Heart right ventricle (tissue), 16 donors: ENCODE measurements at regions not wholly inside any gene's neighbourhood (a gene's known extent, or its start where the extent isn't known, plus 50 kb on each side); places are given as distances from the start of the nearest gene placed in this dataset.
"Not testable (repeated sequence)": the region's sequence is repeated elsewhere in the genome, so short reads cannot be mapped to it uniquely, and the experiment has no call there.

Experiments
- ATAC-seq, 8 donors: fragments of 200-7000 bp; cut with Tn5 transposase; one replicate each; pipeline ENCODE4 v1.9.1; 2020; ENCODE audit warnings: mild to moderate bottlenecking in 8 of 8, moderate library complexity in 8 of 8, moderate number of reproducible peaks in 1 of 8
- DNase-seq, 2 donors: peaks; one replicate each; pipeline ENCODE4 v3.0.0-alpha.2; 2020
- H3K27ac ChIP-seq, 10 donors: fragments of 200-600 bp; sonication (generic) in 2 of 10; one replicate each; pipeline versions ENCODE4 v1.5.0 to v1.8.0; 2020 to 2022; ENCODE audit warnings: mild to moderate bottlenecking in 3 of 10
- H3K27me3 ChIP-seq, 7 donors: fragments of 200-600 bp; one replicate each; pipeline ENCODE4 v1.8.0; 2021 to 2022; ENCODE audit warnings: mild to moderate bottlenecking in 2 of 7
- H3K36me3 ChIP-seq, 9 donors: fragments of 200-600 bp; sonication (generic) in 1 of 9; one replicate each; pipeline versions ENCODE4 v1.5.0 to v1.8.0; 2020 to 2022; ENCODE audit warnings: mild to moderate bottlenecking in 2 of 9
- H3K4me1 ChIP-seq, 9 donors: fragments of 200-600 bp; sonication (generic) in 1 of 9; one replicate each; pipeline versions ENCODE4 v1.5.0 to v1.8.0; 2020 to 2022; ENCODE audit warnings: mild to moderate bottlenecking in 4 of 9
- H3K4me3 ChIP-seq, 10 donors: fragments of 200-600 bp; sonication (generic) in 2 of 10; one replicate each; pipeline versions ENCODE4 v1.5.0 to v1.8.0; 2020 to 2022; ENCODE audit warnings: mild to moderate bottlenecking in 7 of 10, moderate library complexity in 2 of 10
- H3K9me3 ChIP-seq, 11 donors: fragments of 200-600 bp in 10 of 11; sonication (generic) in 2 of 11; one replicate each; pipeline versions ENCODE4 v1.5.0 to v1.8.0; 2013 to 2022; ENCODE audit warnings: mild to moderate bottlenecking in 2 of 11, control low read depth in 1 of 11, moderate library complexity in 1 of 11
- CTCF ChIP-seq, 9 donors: fragments of 200-600 bp; sonication (generic) in 2 of 9; IDR thresholded peaks; one replicate each; pipeline versions ENCODE4 v1.5.0 to v1.8.0; 2021 to 2022; ENCODE audit warnings: antibody characterized with exemption in 9 of 9, mild to moderate bottlenecking in 5 of 9, moderate library complexity in 1 of 9
- WGBS, 2 donors: extraction: QIAGEN DNeasy Blood & Tissue Kit; methylation state at CpG; one replicate each; pipeline ENCODE4 v1.1.7; 2013; ENCODE audit warnings: inconsistent platforms in 1 of 2; 5-methylcytosine and 5-hydroxymethylcytosine counted together
- intact Hi-C, 10 donors: fragments of 100-400 bp; cut with DNase I; formaldehyde crosslinking; loops; one replicate each; pipeline versions ENCODE4 v1.11.1 to v1.14.2; 2022
- donor health status: Arrhythmogenic right ventricular cardiomyopathy.
- donor health status: ischemic (EF 13 %, LVEDD 7.1; RV severe dilation, severe dysfunction).
- donor health status: healthy with polysubstance abuse.
- donor health status: DM: no; HTN: yes; CAD: no.
- donor health status: DM: no; HTN: no; CAD: no.
- donor health status: ischemic (EF 25% LVEDD 6.9; RV normal size, moderate dysfunction).
- donor health status: ischemic (EF 25% LVEDD 5.7; RV mildly dilated, moderate dysfunction).
- donor health status: healthy.
- donor health status: DM: yes; HTN: yes; CAD: no.
- donor health status: Ischemic cardiomyopathy.
- donor health status: ischemic (EF 35%, LVEDD 5.7; RV mildly dilated, moderate dysfunction).
- donor health status: nonischemic (EF 11% LVEDD 7.7; RV severe dilation, severe dysfunction).
- donor health status: DM: yes; HTN: yes; CAD: no.
- donor health status: PGD.
- donor health status: ischemic (EF 29% LVEDD 5.4; RV normal size, mild dysfunction).
- donor health status: nonischemic (EF 23%, LVEDD 6.1; RV moderate dilation, normal function).

GRCh38 chr16:60137891-60138290, 1403.8 kb upstream of the GOT2 start:
- Histone ChIP-seq H3K4me1 (no peaks in the 10 kb centered on the region), H3K9me3 (peaks cover 0 to 37% (median 12%) of the 10 kb centered on the region in 11 donors), H3K36me3 (no peaks in the 10 kb centered on the region), H3K27me3 (no peaks in the 10 kb centered on the region), H3K27ac (no peak overlapping the region), H3K4me3 (no peak overlapping the region)
- no peak for DNase-seq
- intact Hi-C loops, result no loop called here
- no peak for TF ChIP-seq CTCF (IDR thresholded peaks at IDR 0.05)
- no peak for ATAC-seq

DNA sequence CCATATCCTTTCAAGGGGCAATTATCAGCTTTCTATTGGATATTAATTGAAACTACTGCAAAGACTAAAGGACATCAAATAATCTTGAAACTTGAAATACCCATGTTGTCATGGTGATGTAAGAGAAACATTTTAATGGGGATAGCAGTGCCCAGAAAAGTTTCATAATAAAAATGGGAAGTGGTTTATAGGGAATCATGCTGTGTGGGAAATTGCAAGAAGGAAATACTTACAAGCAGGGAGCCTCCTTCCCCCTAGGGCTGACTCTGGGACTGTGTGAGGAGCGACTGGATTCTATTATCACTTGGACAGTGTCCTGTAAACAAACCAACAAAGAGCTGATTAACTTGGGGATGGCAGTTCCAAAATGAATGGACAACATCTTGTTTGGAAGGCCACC, 1393.1 kb upstream of the GOT2 start:
- DNase-seq, result no peak
- peak in 3 of 8 donors; percentile 19 to 78 (median 68) for ATAC-seq
- WGBS, 2 donors, result 45 to 52% methylated on average over 1 of the region's 1 CpG
- Histone ChIP-seq H3K4me3 (no peak overlapping the region), H3K4me1 (no peaks in the 10 kb centered on the region), H3K36me3 (no peaks in the 10 kb centered on the region), H3K27me3 (no peaks in the 10 kb centered on the region), H3K27ac (no peak overlapping the region), H3K9me3 (peaks cover 0 to 10% (median 0%) of the 10 kb centered on the region in 11 donors)
- intact Hi-C loops, result no loop called here
- no peak for TF ChIP-seq CTCF (IDR thresholded peaks at IDR 0.05)

DNA sequence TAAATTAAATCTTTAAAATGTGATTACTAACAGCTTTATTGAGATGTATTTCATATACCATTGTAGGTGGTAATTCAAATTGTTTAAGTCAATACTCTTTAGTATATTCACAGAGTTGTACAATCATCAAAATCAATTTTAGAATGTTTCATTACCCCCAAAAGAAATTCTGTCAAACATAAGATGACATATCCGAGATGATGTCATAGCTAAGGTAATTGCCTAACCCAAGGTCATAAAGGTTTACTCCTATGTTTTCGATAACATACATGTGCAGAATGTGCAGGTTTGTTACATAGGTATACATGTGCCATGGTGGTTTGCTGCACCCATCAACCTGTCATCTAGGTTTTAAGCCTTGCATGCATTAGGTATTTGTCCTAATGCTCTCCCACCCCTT, 1392.0 kb upstream of the GOT2 start:
- H3K4me3 ChIP-seq, H3K27me3 ChIP-seq, ATAC-seq, H3K36me3 ChIP-seq, H3K27ac ChIP-seq, DNase-seq, intact Hi-C loops, H3K4me1 ChIP-seq: not testable (repeated sequence)
- peaks cover 0 to 10% (median 0%) of the 10 kb centered on the region in 11 donors for H3K9me3 ChIP-seq
- WGBS, 2 donors, result 84 to 88% methylated on average over 2 of the region's 2 CpGs

DNA sequence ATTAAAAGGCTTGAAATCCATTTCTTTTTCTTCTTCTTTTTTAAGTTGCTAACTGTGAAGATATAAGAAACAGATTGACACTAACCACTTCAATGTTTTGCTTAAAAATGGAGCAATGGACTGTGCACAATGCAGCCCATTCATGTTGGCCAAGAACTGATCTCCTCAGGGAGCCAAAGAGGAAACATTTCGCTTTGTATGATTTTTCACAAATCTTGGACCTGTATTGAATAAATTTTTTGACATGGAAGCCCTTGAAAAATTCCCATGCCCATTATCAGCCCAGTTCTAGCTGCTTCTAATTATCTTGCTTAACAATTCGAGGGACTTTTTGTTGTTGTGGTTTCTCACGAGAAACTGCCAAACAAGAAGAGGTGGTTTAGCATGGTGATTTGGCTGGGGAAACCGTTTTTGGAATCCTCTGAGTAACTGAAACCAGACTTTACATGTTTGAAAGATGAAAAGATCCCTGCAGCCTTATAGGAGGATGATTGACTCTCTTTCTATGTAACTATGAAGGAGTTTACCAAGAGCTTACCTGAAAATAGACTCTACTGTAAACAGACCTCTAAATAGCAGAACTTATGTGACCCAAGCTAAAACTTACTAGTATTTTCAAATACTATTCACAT, 1389.4 kb upstream of the GOT2 start:
- TF ChIP-seq CTCF (IDR thresholded peaks at IDR 0.05), result no peak
- H3K27ac ChIP-seq, result no peak overlapping the region
- peaks cover 0 to 10% (median 0%) of the 10 kb centered on the region in 11 donors for H3K9me3 ChIP-seq
- no peaks in the 10 kb centered on the region for H3K36me3 ChIP-seq
- ATAC-seq (peak in 3 of 8 donors; percentile 24 to 61 (median 35)), DNase-seq (no peak)
- WGBS, 2 donors, result 34 to 51% methylated on average over 4 of the region's 4 CpGs
- no peaks in the 10 kb centered on the region for H3K4me1 ChIP-seq
- intact Hi-C loops, result no loop called here
- H3K27me3 ChIP-seq, result no peaks in the 10 kb centered on the region
- no peak overlapping the region for H3K4me3 ChIP-seq

- intact Hi-C loops, result no loop called here
- H3K4me3 ChIP-seq, result no peak overlapping the region
- H3K4me1 ChIP-seq, result no peaks in the 10 kb centered on the region
- no peak overlapping the region for H3K27ac ChIP-seq
- no peaks in the 10 kb centered on the region for H3K27me3 ChIP-seq
- DNase-seq (no peak), ATAC-seq (no peak)
- no peaks in the 10 kb centered on the region for H3K9me3 ChIP-seq
- H3K36me3 ChIP-seq, result no peaks in the 10 kb centered on the region
- WGBS, 2 donors, result 92 to 94% methylated on average over 14 of the region's 14 CpGs
- TF ChIP-seq CTCF (IDR thresholded peaks at IDR 0.05), result no peak
These were observed 1386.5 kb upstream of the GOT2 start for GRCh38 chr16:60120586-60120985.
